Choroid plexus epithelial cell (primary cell): ENCODE measurements at regions not wholly inside any gene's neighbourhood (a gene's known extent, or its start where the extent isn't known, plus 50 kb on each side); places are given as distances from the start of the nearest gene placed in this dataset.

Experiments
- DNase-seq: peaks from one replicate; pipeline ENCODE4 v3.0.0-alpha.2; 2010; ENCODE audit warnings: low read depth
- H3K4me3 ChIP-seq: 2 replicates; pipeline ENCODE4 v1.5.1; 2011; ENCODE audit warnings: low read depth, mild to moderate bottlenecking, control low read depth, low read length, moderate library complexity
- TF ChIP-seq, protein P1 (sequence below): conservative IDR thresholded peaks from 2 replicates; pipeline ENCODE4 v1.5.1; 2011; ENCODE audit warnings: low read depth, mild to moderate bottlenecking, control low read depth, inconsistent platforms, low read length, moderate library complexity

DNA sequence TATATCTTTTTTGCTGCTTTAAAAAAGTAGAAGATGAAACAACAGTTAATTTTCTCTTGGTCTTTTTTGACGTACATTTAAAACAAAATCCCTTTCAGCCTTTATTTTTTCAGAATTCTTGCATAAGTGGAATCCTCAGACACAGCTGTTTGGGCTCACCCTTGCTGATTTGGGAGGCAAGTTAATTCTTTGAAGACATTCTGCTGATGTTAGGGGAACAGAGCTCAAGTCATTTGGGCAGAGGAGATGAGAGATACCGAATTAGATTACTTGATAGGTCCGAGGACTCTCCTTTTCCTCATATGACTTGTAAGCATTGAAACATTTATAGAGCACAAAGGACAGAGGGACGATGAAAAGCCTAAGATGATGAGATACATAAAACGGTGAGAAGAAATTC is 567.9 kb upstream of the CITED2 start:
- no peak for DNase-seq
- no peak overlapping the region for H3K4me3 ChIP-seq
- TF ChIP-seq, protein P1, sequence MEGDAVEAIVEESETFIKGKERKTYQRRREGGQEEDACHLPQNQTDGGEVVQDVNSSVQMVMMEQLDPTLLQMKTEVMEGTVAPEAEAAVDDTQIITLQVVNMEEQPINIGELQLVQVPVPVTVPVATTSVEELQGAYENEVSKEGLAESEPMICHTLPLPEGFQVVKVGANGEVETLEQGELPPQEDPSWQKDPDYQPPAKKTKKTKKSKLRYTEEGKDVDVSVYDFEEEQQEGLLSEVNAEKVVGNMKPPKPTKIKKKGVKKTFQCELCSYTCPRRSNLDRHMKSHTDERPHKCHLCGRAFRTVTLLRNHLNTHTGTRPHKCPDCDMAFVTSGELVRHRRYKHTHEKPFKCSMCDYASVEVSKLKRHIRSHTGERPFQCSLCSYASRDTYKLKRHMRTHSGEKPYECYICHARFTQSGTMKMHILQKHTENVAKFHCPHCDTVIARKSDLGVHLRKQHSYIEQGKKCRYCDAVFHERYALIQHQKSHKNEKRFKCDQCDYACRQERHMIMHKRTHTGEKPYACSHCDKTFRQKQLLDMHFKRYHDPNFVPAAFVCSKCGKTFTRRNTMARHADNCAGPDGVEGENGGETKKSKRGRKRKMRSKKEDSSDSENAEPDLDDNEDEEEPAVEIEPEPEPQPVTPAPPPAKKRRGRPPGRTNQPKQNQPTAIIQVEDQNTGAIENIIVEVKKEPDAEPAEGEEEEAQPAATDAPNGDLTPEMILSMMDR, result no peak

DNA sequence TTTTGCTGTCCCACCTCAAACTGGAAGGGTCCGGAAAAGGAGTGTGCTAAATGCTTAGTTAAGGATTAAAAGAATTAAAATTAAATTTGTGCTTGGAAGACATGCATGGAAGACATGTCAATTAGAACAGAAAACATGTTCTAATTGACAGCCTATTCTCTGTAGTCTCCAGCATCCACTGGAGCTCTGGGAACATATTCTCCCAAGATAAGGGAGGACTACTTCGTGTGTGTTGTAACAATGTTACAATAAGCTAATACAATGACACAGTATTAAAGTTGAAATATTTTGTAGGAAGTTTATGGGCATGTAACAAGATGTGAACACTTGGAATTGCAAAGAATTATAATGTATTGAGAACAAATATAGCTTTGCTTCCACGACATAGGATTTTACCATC is 567.4 kb upstream of the CITED2 start:
- no peak overlapping the region for H3K4me3 ChIP-seq
- TF ChIP-seq, protein P1, result no peak
- no peak for DNase-seq

DNA sequence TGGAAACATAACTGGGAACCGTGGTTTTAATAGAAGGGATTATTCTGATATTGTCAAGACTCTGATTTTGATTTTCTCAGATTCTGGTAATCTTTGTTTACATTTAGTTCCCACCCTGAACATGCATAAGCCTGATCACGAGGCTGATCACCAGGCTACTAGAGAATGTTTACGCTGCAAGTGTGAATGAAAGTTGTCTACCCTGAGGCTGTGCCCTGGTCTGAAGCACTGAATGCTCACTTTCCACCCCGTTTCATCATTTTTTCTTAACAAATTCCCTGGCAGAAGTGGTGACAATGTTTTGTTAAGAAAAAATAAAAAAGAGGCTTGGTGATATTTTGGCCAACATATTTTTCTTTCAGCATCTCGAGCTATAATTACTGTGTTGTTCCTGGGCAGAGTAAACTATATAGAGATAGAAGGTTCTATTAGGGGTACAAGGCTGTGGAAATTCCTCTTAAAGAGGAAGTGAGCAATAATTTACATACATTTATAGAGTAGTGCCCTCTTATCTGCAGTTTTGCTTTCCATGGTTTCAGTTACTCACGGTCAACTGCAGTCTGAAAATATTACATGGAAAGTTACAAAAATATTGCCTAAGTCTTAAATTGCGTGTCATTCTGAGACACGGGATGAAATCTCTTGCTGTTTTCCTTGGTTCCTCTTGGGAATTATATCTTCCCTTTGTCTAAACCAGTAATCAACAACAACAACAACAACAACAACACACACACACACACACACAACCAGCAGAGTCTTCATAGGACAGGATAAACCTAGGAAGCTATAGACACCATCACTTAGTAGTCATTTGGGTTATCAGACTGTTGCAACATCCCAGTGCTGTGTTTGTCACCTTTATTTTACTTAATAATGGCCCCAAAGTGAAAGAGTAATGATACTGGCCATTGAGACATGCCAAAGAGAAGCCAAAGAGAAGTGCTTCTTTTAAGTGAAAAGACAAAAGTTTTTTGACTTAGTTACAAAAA is 566.6 kb upstream of the CITED2 start:
- H3K4me3 ChIP-seq, result no peak overlapping the region
- TF ChIP-seq, protein P1, result no peak
- DNase-seq, result peak; percentile 77

DNA sequence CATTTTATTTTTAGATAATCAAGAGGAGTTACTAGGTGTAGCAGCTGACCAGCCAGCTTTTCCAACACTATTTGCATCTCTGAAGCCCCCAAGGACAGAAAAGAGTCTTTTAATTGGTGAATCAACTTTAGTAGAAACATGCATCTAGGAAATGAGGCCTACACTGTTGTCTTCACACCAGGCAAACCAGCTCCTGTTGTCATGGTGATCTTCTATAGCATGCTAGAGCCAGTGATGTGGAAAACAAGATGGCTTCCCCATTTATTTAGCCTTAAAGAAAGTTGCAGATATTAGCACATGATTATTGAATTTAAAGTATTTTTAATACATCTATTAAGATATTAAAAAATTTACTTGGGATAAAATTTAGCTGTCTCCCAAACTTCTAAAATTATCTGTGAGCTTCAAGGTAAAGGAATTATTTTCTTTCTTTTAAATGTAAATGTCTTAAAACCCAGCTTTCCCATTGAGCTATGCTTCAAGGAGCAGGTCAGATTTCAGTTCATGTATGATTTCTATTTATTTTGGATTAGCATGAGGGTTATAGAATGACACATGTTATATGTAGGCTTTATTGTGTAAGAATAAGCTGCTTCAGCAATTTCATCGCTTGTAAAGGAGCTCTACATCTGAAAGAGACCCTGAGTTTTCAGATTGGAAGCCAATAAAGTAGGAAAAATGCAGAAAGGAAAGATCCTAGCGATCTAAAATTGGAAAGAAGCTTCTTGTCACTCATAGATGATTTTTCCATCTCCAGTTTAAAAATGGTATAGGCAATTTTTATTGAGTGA is 564.9 kb upstream of the CITED2 start:
- H3K4me3 ChIP-seq, result no peak overlapping the region
- TF ChIP-seq, protein P1, result no peak
- DNase-seq, result no peak

DNA sequence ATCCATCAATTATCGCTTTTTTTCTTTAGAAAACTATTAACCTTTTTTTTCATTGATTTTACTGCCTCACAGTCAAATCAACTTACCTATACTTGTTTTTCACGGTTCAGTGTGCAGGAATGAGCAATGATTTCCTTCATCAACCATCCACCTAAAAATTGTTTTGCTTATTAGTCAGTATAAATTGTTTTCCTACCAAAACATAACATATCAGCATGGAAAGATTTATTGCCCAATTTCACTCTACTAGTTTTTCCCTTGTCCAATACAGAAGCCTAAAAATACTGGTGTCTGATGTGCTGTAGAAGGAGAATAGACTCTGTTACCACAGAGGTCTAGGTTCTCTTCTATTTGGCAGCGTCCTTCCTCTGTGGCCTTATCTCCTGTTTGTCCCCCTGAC is 558.2 kb upstream of the CITED2 start:
- no peak overlapping the region for H3K4me3 ChIP-seq
- DNase-seq, result no peak
- TF ChIP-seq, protein P1, result no peak

DNA sequence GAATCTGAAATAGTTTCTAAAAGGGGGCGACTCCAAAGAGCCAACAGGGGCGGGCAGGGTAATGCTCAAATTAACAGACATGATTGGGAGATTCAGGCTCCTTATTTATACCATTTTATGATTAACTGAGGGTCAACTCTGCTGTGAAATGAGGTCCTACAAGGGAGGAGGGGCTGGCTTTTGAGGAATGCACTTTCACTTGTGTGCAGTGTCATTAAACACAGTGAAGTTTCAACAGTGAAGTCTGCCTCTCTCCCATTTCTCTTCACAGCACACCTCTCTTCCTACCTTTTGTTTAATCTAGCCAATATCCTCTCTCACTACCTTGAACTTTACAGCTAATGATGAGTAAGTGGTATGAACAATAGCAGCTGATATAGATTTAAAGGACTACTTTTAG is 557.3 kb upstream of the CITED2 start:
- DNase-seq, result no peak
- no peak overlapping the region for H3K4me3 ChIP-seq
- TF ChIP-seq, protein P1, result no peak
